ACC112 (cell line): ENCODE measurements at regions not wholly inside any gene's neighbourhood (a gene's known extent, or its start where the extent isn't known, plus 50 kb on each side); places are given as distances from the start of the nearest gene placed in this dataset.

Experiments
- H2AFZ ChIP-seq: fragments of 200-600 bp; sonication (generic); one replicate; pipeline ENCODE4 v1.6.0; 2017; ENCODE audit warnings: antibody characterized with exemption, low read length; ENCODE audit not compliant: unreplicated experiment
- H3K27ac ChIP-seq: fragments of 200-600 bp; sonication (generic); 2 replicates; pipeline ENCODE4 v1.5.1; 2014; ENCODE audit warnings: low read depth, mild to moderate bottlenecking, antibody characterized with exemption, low read length, moderate library complexity
- H3K27me3 ChIP-seq: fragments of 200-600 bp; sonication (generic); 2 replicates; pipeline ENCODE4 v1.6.1; 2014; ENCODE audit warnings: mild to moderate bottlenecking, antibody characterized with exemption, low read length, moderate library complexity, mixed read lengths; ENCODE audit not compliant: insufficient read depth
- H3K36me3 ChIP-seq: fragments of 200-600 bp; sonication (generic); 2 replicates; pipeline ENCODE4 v1.6.1; 2016; ENCODE audit warnings: mild to moderate bottlenecking, antibody characterized with exemption, low read length, moderate library complexity, mixed read lengths; ENCODE audit not compliant: insufficient read depth
- H3K4me1 ChIP-seq: fragments of 200-600 bp; sonication (generic); one replicate; pipeline ENCODE4 v1.6.1; 2016; ENCODE audit warnings: low read length, mixed read lengths; ENCODE audit not compliant: insufficient read depth, unreplicated experiment, control insufficient read depth
- H3K4me3 ChIP-seq: fragments of 200-600 bp; sonication (generic); 2 replicates; pipeline ENCODE4 v1.5.1; 2014; ENCODE audit warnings: mild to moderate bottlenecking, low read depth, low read length
- H3K79me2 ChIP-seq: fragments of 200-600 bp; sonication (generic); one replicate; pipeline ENCODE4 v1.6.0; 2016; ENCODE audit warnings: low read length; ENCODE audit not compliant: control insufficient read depth, unreplicated experiment, insufficient read depth

GRCh38 chrX:117689956-117690355 lies 426.7 kb downstream of the KLHL13 start:
- Histone ChIP-seq H3K27ac (no peak overlapping the region), H2AFZ (no peak overlapping the region)

GRCh38 chrX:117680286-117680685 lies 436.3 kb downstream of the KLHL13 start:
- no peaks in the 10 kb centered on the region for H3K27me3 ChIP-seq
- no peak overlapping the region for H3K27ac ChIP-seq
- no peaks in the 10 kb centered on the region for H3K36me3 ChIP-seq
- H2AFZ ChIP-seq = no peak overlapping the region
- H3K4me1 ChIP-seq = no peaks in the 10 kb centered on the region
- H3K79me2 ChIP-seq = no peaks in the 10 kb centered on the region
- no peak overlapping the region for H3K4me3 ChIP-seq

More at GRCh38 chrX:117689956-117690355, 426.7 kb downstream of the KLHL13 start:
- H3K36me3 ChIP-seq = no peaks in the 10 kb centered on the region
- H3K27me3 ChIP-seq = no peaks in the 10 kb centered on the region
- H3K79me2 ChIP-seq = no peaks in the 10 kb centered on the region
- no peak overlapping the region for H3K4me3 ChIP-seq
- no peaks in the 10 kb centered on the region for H3K4me1 ChIP-seq

GRCh38 chrX:117653396-117653795 lies 463.2 kb downstream of the KLHL13 start:
- no peaks in the 10 kb centered on the region for H3K79me2 ChIP-seq
- H3K4me1 ChIP-seq = no peaks in the 10 kb centered on the region
- H3K27ac ChIP-seq = no peak overlapping the region
- no peaks in the 10 kb centered on the region for H3K36me3 ChIP-seq
- H2AFZ ChIP-seq = no peak overlapping the region
- no peaks in the 10 kb centered on the region for H3K27me3 ChIP-seq
- H3K4me3 ChIP-seq = no peak overlapping the region

- no peak overlapping the region for H3K4me3 ChIP-seq
- H3K27ac ChIP-seq = no peak overlapping the region
- no peak overlapping the region for H2AFZ ChIP-seq
- no peaks in the 10 kb centered on the region for H3K27me3 ChIP-seq
- H3K36me3 ChIP-seq = no peaks in the 10 kb centered on the region
- no peaks in the 10 kb centered on the region for H3K4me1 ChIP-seq
- H3K79me2 ChIP-seq = no peaks in the 10 kb centered on the region
Measured at GRCh38 chrX:117645639-117646038, 471.0 kb downstream of the KLHL13 start.

GRCh38 chrX:117641913-117642656 lies 474.5 kb downstream of the KLHL13 start:
- Histone ChIP-seq H3K27ac (no peak overlapping the region), H3K79me2 (no peaks in the 10 kb centered on the region), H3K4me3 (no peak overlapping the region), H3K27me3 (no peaks in the 10 kb centered on the region), H3K36me3 (no peaks in the 10 kb centered on the region), H2AFZ (no peak overlapping the region), H3K4me1 (no peaks in the 10 kb centered on the region)

- no peaks in the 10 kb centered on the region for H3K36me3 ChIP-seq
- H3K4me3 ChIP-seq = no peak overlapping the region
- no peaks in the 10 kb centered on the region for H3K27me3 ChIP-seq
- H3K79me2 ChIP-seq = no peaks in the 10 kb centered on the region
- H3K27ac ChIP-seq = no peak overlapping the region
- no peak overlapping the region for H2AFZ ChIP-seq
- no peaks in the 10 kb centered on the region for H3K4me1 ChIP-seq
Measured at GRCh38 chrX:117636826-117637225, 479.8 kb downstream of the KLHL13 start.

- no peaks in the 10 kb centered on the region for H3K79me2 ChIP-seq
- H3K27me3 ChIP-seq = no peaks in the 10 kb centered on the region
- H2AFZ ChIP-seq = no peak overlapping the region
- H3K4me3 ChIP-seq = no peak overlapping the region
- H3K4me1 ChIP-seq = no peaks in the 10 kb centered on the region
- no peak overlapping the region for H3K27ac ChIP-seq
- no peaks in the 10 kb centered on the region for H3K36me3 ChIP-seq
Measured at GRCh38 chrX:117633277-117633676, 483.3 kb downstream of the KLHL13 start.

GRCh38 chrX:117628381-117628780 lies 488.2 kb downstream of the KLHL13 start:
- Histone ChIP-seq H3K27me3 (no peaks in the 10 kb centered on the region), H3K4me3 (no peak overlapping the region), H2AFZ (no peak overlapping the region), H3K36me3 (no peaks in the 10 kb centered on the region), H3K4me1 (no peaks in the 10 kb centered on the region), H3K27ac (no peak overlapping the region), H3K79me2 (no peaks in the 10 kb centered on the region)

GRCh38 chrX:117610806-117611205 lies 505.8 kb downstream of the KLHL13 start:
- Histone ChIP-seq H3K36me3 (no peaks in the 10 kb centered on the region), H3K4me3 (no peak overlapping the region), H3K79me2 (no peaks in the 10 kb centered on the region), H3K4me1 (no peaks in the 10 kb centered on the region), H2AFZ (no peak overlapping the region), H3K27ac (no peak overlapping the region), H3K27me3 (no peaks in the 10 kb centered on the region)

GRCh38 chrX:117610049-117610448 lies 506.6 kb downstream of the KLHL13 start:
- no peaks in the 10 kb centered on the region for H3K27me3 ChIP-seq
- no peak overlapping the region for H2AFZ ChIP-seq
- H3K79me2 ChIP-seq = no peaks in the 10 kb centered on the region
- H3K27ac ChIP-seq = no peak overlapping the region
- no peaks in the 10 kb centered on the region for H3K4me1 ChIP-seq
- H3K4me3 ChIP-seq = no peak overlapping the region
- H3K36me3 ChIP-seq = no peaks in the 10 kb centered on the region

- Histone ChIP-seq H3K36me3 (no peaks in the 10 kb centered on the region), H3K4me1 (no peaks in the 10 kb centered on the region), H3K27ac (no peak overlapping the region), H3K79me2 (no peaks in the 10 kb centered on the region), H3K4me3 (no peak overlapping the region), H2AFZ (no peak overlapping the region), H3K27me3 (no peaks in the 10 kb centered on the region)
Measured at GRCh38 chrX:117607561-117607960, 509.0 kb downstream of the KLHL13 start.
